Hepatocyte (in vitro differentiated cells): ENCODE measurements at regions not wholly inside any gene's neighbourhood (a gene's known extent, or its start where the extent isn't known, plus 50 kb on each side); places are given as distances from the start of the nearest gene placed in this dataset.
"Not testable (repeated sequence)": the region's sequence is repeated elsewhere in the genome, so short reads cannot be mapped to it uniquely, and the experiment has no call there.

ENCODE experiments used
- DNase-seq: peaks from one replicate; pipeline ENCODE4 v3.0.0-alpha.2; 2016; ENCODE audit warnings: low spot score
- H2AFZ ChIP-seq: fragments of 200-600 bp; sonication (generic); 2 replicates; pipeline ENCODE4 v1.6.0; 2016; ENCODE audit warnings: antibody characterized with exemption, mild to moderate bottlenecking
- H3K27ac ChIP-seq: fragments of 200-600 bp; sonication (generic); 2 replicates; pipeline ENCODE4 v1.5.1; 2016; ENCODE audit warnings: mild to moderate bottlenecking
- H3K27me3 ChIP-seq: fragments of 200-600 bp; sonication (generic); 2 replicates; pipeline ENCODE4 v1.6.1; 2016
- H3K36me3 ChIP-seq: fragments of 200-600 bp; sonication (generic); replicated peaks from 2 replicates; pipeline ENCODE4 v1.5.1; 2016; ENCODE audit warnings: low read depth; ENCODE audit not compliant: insufficient read depth
- H3K4me1 ChIP-seq: fragments of 200-600 bp; sonication (generic); 2 replicates; pipeline ENCODE4 v1.5.1; 2016; ENCODE audit warnings: mild to moderate bottlenecking, moderate library complexity; ENCODE audit not compliant: insufficient read depth
- H3K4me2 ChIP-seq: fragments of 200-600 bp; sonication (generic); 2 replicates; pipeline ENCODE4 v1.6.0; 2016
- H3K4me3 ChIP-seq: fragments of 200-600 bp; sonication (generic); 2 replicates; pipeline ENCODE4 v1.5.1; 2016; ENCODE audit warnings: mild to moderate bottlenecking
- H3K79me2 ChIP-seq: fragments of 200-600 bp; sonication (generic); 2 replicates; pipeline ENCODE4 v1.6.0; 2017; ENCODE audit warnings: mild to moderate bottlenecking
- H3K9me2 ChIP-seq: fragments of 200-600 bp; sonication (generic); replicated peaks from 2 replicates; pipeline ENCODE4 v1.6.0; 2017; ENCODE audit warnings: mild to moderate bottlenecking; ENCODE audit not compliant: insufficient read depth
- H3K9me3 ChIP-seq: fragments of 200-600 bp; sonication (generic); 2 replicates; pipeline ENCODE4 v1.5.1; 2016; ENCODE audit warnings: low read depth, mild to moderate bottlenecking
- H4K20me1 ChIP-seq: fragments of 200-600 bp; sonication (generic); 2 replicates; pipeline ENCODE4 v1.6.0; 2016; ENCODE audit warnings: mild to moderate bottlenecking; ENCODE audit not compliant: insufficient read depth, poor library complexity, severe bottlenecking
- CTCF ChIP-seq: fragments of 200-600 bp; sonication (generic); IDR thresholded peaks from 2 replicates; pipeline ENCODE4 v1.5.1; 2016; ENCODE audit warnings: antibody characterized with exemption, mild to moderate bottlenecking; ENCODE audit not compliant: poor library complexity
- EZH2 ChIP-seq: fragments of 200-600 bp; sonication (generic); IDR thresholded peaks from 2 replicates; pipeline ENCODE4 v1.6.1; 2016; ENCODE audit warnings: antibody characterized with exemption, mild to moderate bottlenecking, borderline replicate concordance
- EZH2phosphoT487 ChIP-seq: fragments of 200-600 bp; sonication (generic); IDR thresholded peaks from one replicate; pipeline ENCODE4 v1.6.1; 2018; ENCODE audit warnings: antibody characterized with exemption, mild to moderate bottlenecking, low read depth, moderate library complexity; ENCODE audit not compliant: unreplicated experiment, severe bottlenecking
- WGBS: methylation state at CpG from one replicate; pipeline ENCODE4 v1.1.6; 2016; ENCODE audit warnings: low lambda C conversion rate; ENCODE audit errors: missing lambda C conversion rate; 5-methylcytosine and 5-hydroxymethylcytosine counted together

- 70% methylated on average over 1 of the region's 1 CpG for WGBS
These were observed 250.8 kb upstream of the DLGAP1 start for GRCh38 chr18:4705894-4706293.

GRCh38 chr18:4704781-4705180, 249.7 kb upstream of the DLGAP1 start:
- 12% methylated on average over 3 of the region's 3 CpGs for WGBS
- no peak overlapping the region for H2AFZ ChIP-seq
- no peak for DNase-seq
- H3K9me3 ChIP-seq = no peaks in the 10 kb centered on the region
- no peak overlapping the region for H3K27ac ChIP-seq
- no peaks in the 10 kb centered on the region for H3K27me3 ChIP-seq
- no peak overlapping the region for H3K4me3 ChIP-seq
- no peak overlapping the region for H3K4me2 ChIP-seq
- TF ChIP-seq EZH2 (no peak), EZH2phosphoT487 (no peak), CTCF (no peak)
- H3K4me1 ChIP-seq = no peaks in the 10 kb centered on the region
- no peaks in the 10 kb centered on the region for H3K79me2 ChIP-seq
- H4K20me1 ChIP-seq = no peaks in the 10 kb centered on the region
- H3K36me3 ChIP-seq = no peaks in the 10 kb centered on the region
- no peaks in the 10 kb centered on the region for H3K9me2 ChIP-seq

More at GRCh38 chr18:4705894-4706293, 250.8 kb upstream of the DLGAP1 start:
- H3K27me3 ChIP-seq = no peaks in the 10 kb centered on the region
- no peaks in the 10 kb centered on the region for H3K79me2 ChIP-seq
- no peaks in the 10 kb centered on the region for H3K9me3 ChIP-seq
- no peaks in the 10 kb centered on the region for H3K36me3 ChIP-seq
- no peak overlapping the region for H2AFZ ChIP-seq
- H3K4me3 ChIP-seq = no peak overlapping the region
- no peaks in the 10 kb centered on the region for H3K9me2 ChIP-seq
- no peaks in the 10 kb centered on the region for H4K20me1 ChIP-seq
- DNase-seq = no peak
- H3K27ac ChIP-seq = no peak overlapping the region
- H3K4me1 ChIP-seq = no peaks in the 10 kb centered on the region
- no peak overlapping the region for H3K4me2 ChIP-seq
- TF ChIP-seq EZH2 (no peak), EZH2phosphoT487 (no peak), CTCF (no peak)

GRCh38 chr18:4691836-4692235, 236.7 kb upstream of the DLGAP1 start:
- H3K4me3 ChIP-seq = no peak overlapping the region
- H3K4me2 ChIP-seq = no peak overlapping the region
- H3K9me3 ChIP-seq = no peaks in the 10 kb centered on the region
- DNase-seq = no peak
- no peaks in the 10 kb centered on the region for H3K9me2 ChIP-seq
- H3K27me3 ChIP-seq = no peaks in the 10 kb centered on the region
- no peaks in the 10 kb centered on the region for H3K36me3 ChIP-seq
- TF ChIP-seq CTCF (no peak), EZH2phosphoT487 (no peak), EZH2 (no peak)
- H3K79me2 ChIP-seq = no peaks in the 10 kb centered on the region
- no peak overlapping the region for H2AFZ ChIP-seq
- H4K20me1 ChIP-seq = no peaks in the 10 kb centered on the region
- H3K27ac ChIP-seq = no peak overlapping the region
- WGBS = 97% methylated on average over 17 of the region's 17 CpGs
- H3K4me1 ChIP-seq = no peaks in the 10 kb centered on the region

- DNase-seq, H3K4me2 ChIP-seq, H3K4me3 ChIP-seq, H3K79me2 ChIP-seq, H3K36me3 ChIP-seq, H3K27ac ChIP-seq, H3K27me3 ChIP-seq, H3K9me2 ChIP-seq, H3K4me1 ChIP-seq, H2AFZ ChIP-seq, H4K20me1 ChIP-seq, H3K9me3 ChIP-seq: not testable (repeated sequence)
- 93% methylated on average over 5 of the region's 5 CpGs for WGBS
These were observed 223.6 kb upstream of the DLGAP1 start for GRCh38 chr18:4678685-4679084.
